Adrenal gland (tissue), 9 donors: ENCODE measurements at regions not wholly inside any gene's neighbourhood (a gene's known extent, or its start where the extent isn't known, plus 50 kb on each side); places are given as distances from the start of the nearest gene placed in this dataset.

ENCODE experiments used
- DNase-seq, 7 donors: peaks; one replicate each; pipeline ENCODE4 v3.0.0-alpha.2; 2019 to 2020
- H3K27ac ChIP-seq, 5 donors: fragments of 200-600 bp; sonication (generic) in 4 of 5; 1 replicate in 3 of 5; 2 replicates in 2 of 5; pipeline versions ENCODE4 v1.5.1 to v1.8.0; 2016 to 2020; ENCODE audit warnings: mild to moderate bottlenecking in 1 of 5
- H3K27me3 ChIP-seq: fragments of 200-600 bp; 2 replicates; pipeline ENCODE4 v1.8.0; 2021
- H3K36me3 ChIP-seq, 2 donors: fragments of 200-600 bp; replicated peaks in 1 of 2; 1 replicate in 1 of 2; 2 replicates in 1 of 2; pipeline versions ENCODE4 v1.5.1 to v1.8.0; 2018 to 2022
- H3K4me1 ChIP-seq, 2 donors: fragments of 200-600 bp; replicated peaks in 1 of 2; 1 replicate in 1 of 2; 2 replicates in 1 of 2; pipeline versions ENCODE4 v1.5.1 to v1.8.0; 2018 to 2021
- H3K4me3 ChIP-seq, 4 donors: fragments of 200-600 bp; sonication (generic) in 3 of 4; one replicate each; pipeline ENCODE4 v1.5.1; 2016 to 2018
- H3K9me3 ChIP-seq, 3 donors: fragments of 200-600 bp; sonication (generic) in 1 of 3; replicated peaks in 1 of 3; 1 replicate in 2 of 3; 2 replicates in 1 of 3; pipeline versions ENCODE4 v1.5.1 to v1.8.0; 2016 to 2021
- CTCF ChIP-seq, 6 experiments: fragments of 450-650 bp in 4 of 6; fragments of 200-600 bp in 2 of 6; sonication (generic) in 1 of 6; IDR thresholded peaks; 1 replicate in 5 of 6; 2 replicates in 1 of 6; pipeline versions ENCODE4 v1.5.1 to v1.8.0; 2016 to 2021; ENCODE audit warnings: antibody characterized with exemption in 6 of 6, mild to moderate bottlenecking in 2 of 6, moderate library complexity in 1 of 6
- POLR2A ChIP-seq, 2 donors: fragments of 450-650 bp; IDR thresholded peaks; one replicate each; pipeline ENCODE4 v1.6.1; 2017; ENCODE audit warnings: antibody characterized with exemption in 2 of 2, mild to moderate bottlenecking in 2 of 2, moderate library complexity in 1 of 2
- WGBS, 4 donors: extraction: QIAGEN DNeasy Blood & Tissue Kit in 2 of 4; methylation state at CpG; one replicate each; pipeline versions ENCODE4 v1.1.5 to v1.1.7; 2013 to 2017; 5-methylcytosine and 5-hydroxymethylcytosine counted together
- intact Hi-C, 2 donors: fragments of 100-400 bp; cut with DNase I; formaldehyde crosslinking; loops; one replicate each; pipeline versions ENCODE4 v1.14.1 to v1.15.0; 2022 to 2023
- donor health status: healthy with polysubstance abuse.
- donor health status: Bipolar disorder and iron deficiency.
- donor health status: DM: yes; HTN: yes; CAD: no.
- donor health status: DM: no; HTN: no; CAD: no.
- donor health status: DM: no; HTN: no; CAD: no.

- no peak for DNase-seq
- WGBS, 4 donors = 81 to 85% (median 83%) methylated on average over 2 of the region's 2 CpGs
- Histone ChIP-seq H3K4me3 (no peak overlapping the region), H3K36me3 (no peaks in the 10 kb centered on the region), H3K27me3 (no peaks in the 10 kb centered on the region), H3K4me1 (no peaks in the 10 kb centered on the region), H3K27ac (no peak overlapping the region), H3K9me3 (no peaks in the 10 kb centered on the region)
- TF ChIP-seq POLR2A (IDR thresholded peaks at IDR 0.05) = no peak
- TF ChIP-seq CTCF (IDR thresholded peaks at IDR 0.05) = no peak
- intact Hi-C loops = no loop called here
Observed at GRCh38 chr20:7301807-7302206, 534.3 kb downstream of the BMP2 start.

DNA sequence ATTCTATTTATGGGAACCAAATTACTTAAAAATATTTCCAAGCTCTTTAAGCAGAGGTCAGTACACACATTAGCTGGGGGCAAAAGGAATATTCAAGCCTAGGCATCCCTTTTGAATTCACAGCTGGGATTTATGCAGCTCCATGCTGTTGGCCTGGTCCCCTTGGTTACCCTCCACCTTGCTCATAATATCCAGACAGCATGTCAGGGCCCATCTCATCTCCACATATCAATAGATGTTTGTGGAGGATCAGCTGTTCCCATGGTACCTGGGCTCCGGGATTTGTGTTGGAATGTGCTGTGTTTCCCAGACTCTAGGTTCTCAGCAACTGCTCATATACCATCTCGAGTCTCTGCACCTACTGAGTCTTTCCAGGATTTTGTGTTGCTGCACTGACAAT lies 534.8 kb downstream of the BMP2 start:
- no peak for TF ChIP-seq POLR2A (IDR thresholded peaks at IDR 0.05)
- no peak for TF ChIP-seq CTCF (IDR thresholded peaks at IDR 0.05)
- Histone ChIP-seq H3K9me3 (no peaks in the 10 kb centered on the region), H3K36me3 (no peaks in the 10 kb centered on the region), H3K4me3 (no peak overlapping the region), H3K4me1 (no peaks in the 10 kb centered on the region), H3K27ac (no peak overlapping the region), H3K27me3 (no peaks in the 10 kb centered on the region)
- intact Hi-C loops = no loop called here
- WGBS, 4 donors = 46 to 55% (median 51%) methylated on average over 2 of the region's 2 CpGs
- DNase-seq = no peak

GRCh38 chr20:7305976-7306375 lies 538.5 kb downstream of the BMP2 start:
- intact Hi-C loops = no loop called here
- no peak overlapping the region for H3K4me3 ChIP-seq
- no peak overlapping the region for H3K27ac ChIP-seq
- no peak for DNase-seq
- H3K9me3 ChIP-seq = no peaks in the 10 kb centered on the region
- no peak for TF ChIP-seq CTCF (IDR thresholded peaks at IDR 0.05)
- no peak for TF ChIP-seq POLR2A (IDR thresholded peaks at IDR 0.05)
- H3K4me1 ChIP-seq = no peaks in the 10 kb centered on the region
- WGBS, 4 donors = 62 to 68% (median 63%) methylated on average over 4 of the region's 4 CpGs
- H3K36me3 ChIP-seq = no peaks in the 10 kb centered on the region
- H3K27me3 ChIP-seq = no peaks in the 10 kb centered on the region

DNA sequence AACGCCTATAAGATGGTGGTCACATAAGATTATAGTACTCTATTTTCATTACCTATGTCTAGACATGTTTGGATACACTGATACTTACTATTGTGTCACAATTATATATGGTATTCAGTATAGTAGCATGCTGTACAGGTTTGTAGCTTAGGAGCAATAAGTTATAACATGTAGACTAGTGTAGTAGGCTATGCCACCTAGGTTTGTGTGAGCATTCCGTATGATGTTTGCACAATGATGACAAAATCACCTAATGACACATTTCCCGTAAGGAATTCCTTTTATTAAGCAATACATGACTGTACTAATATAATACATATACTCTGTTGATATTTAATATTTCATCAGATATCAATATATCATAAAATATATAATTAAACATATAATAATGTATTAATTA lies 540.7 kb downstream of the BMP2 start:
- no peak for DNase-seq
- no peaks in the 10 kb centered on the region for H3K9me3 ChIP-seq
- 49 to 84% (median 63%) methylated on average over 3 of the region's 3 CpGs for WGBS, 4 donors
- no peaks in the 10 kb centered on the region for H3K4me1 ChIP-seq
- H3K27me3 ChIP-seq = no peaks in the 10 kb centered on the region
- TF ChIP-seq POLR2A (IDR thresholded peaks at IDR 0.05) = no peak
- no peak for TF ChIP-seq CTCF (IDR thresholded peaks at IDR 0.05)
- H3K36me3 ChIP-seq = no peaks in the 10 kb centered on the region
- no peak overlapping the region for H3K27ac ChIP-seq
- H3K4me3 ChIP-seq = no peak overlapping the region
- intact Hi-C loops = no loop called here
